MCF 10A (cell line): ENCODE measurements at regions not wholly inside any gene's neighbourhood (a gene's known extent, or its start where the extent isn't known, plus 50 kb on each side); places are given as distances from the start of the nearest gene placed in this dataset.

Experiments used
- BruUV-seq: library from RNA; stranded (reverse); fragments of 400-500 nt; replicated peaks from 2 replicates; lab custom pipeline; 2021; lab: Mats Ljungman, UMichigan
- CTCF ChIA-PET: fragments of 300-600 bp; sonication (Branson Sonifier 250); formaldehyde crosslinking; extraction: SDS; loops from one replicate; lab custom pipeline; 2021; ENCODE audit warnings: antibody characterized with exemption, inconsistent platforms; lab: Yijun Ruan, JAX
- POLR2A ChIA-PET: fragments of 300-600, 350-650 bp; sonication (Branson Sonifier 250); formaldehyde crosslinking; extraction: SDS; loops from one replicate; lab custom pipeline; 2020; ENCODE audit warnings: antibody characterized with exemption, inconsistent platforms; lab: Yijun Ruan, JAX
- DNase-seq: peaks from one replicate; pipeline ENCODE4 v3.0.0-alpha.2; 2018; ENCODE audit not compliant: unreplicated experiment
- H3K27ac Mint-ChIP-seq: one replicate; pipeline ENCODE4 v1.8.0; 2022; ENCODE audit warnings: mild to moderate bottlenecking, low read depth, mixed read lengths; ENCODE audit not compliant: unreplicated experiment
- H3K27me3 Mint-ChIP-seq: one replicate; pipeline ENCODE4 v1.8.0; 2022; ENCODE audit warnings: mixed read lengths; ENCODE audit not compliant: insufficient read depth, unreplicated experiment
- H3K36me3 Mint-ChIP-seq: one replicate; pipeline ENCODE4 v1.8.0; 2022; ENCODE audit warnings: mild to moderate bottlenecking, moderate library complexity, mixed read lengths; ENCODE audit not compliant: insufficient read depth, unreplicated experiment
- H3K4me1 Mint-ChIP-seq: one replicate; pipeline ENCODE4 v1.8.0; 2022; ENCODE audit warnings: mixed read lengths; ENCODE audit not compliant: insufficient read depth, unreplicated experiment
- H3K4me3 Mint-ChIP-seq: one replicate; pipeline ENCODE4 v1.8.0; 2022; ENCODE audit warnings: mild to moderate bottlenecking, moderate library complexity, mixed read lengths; ENCODE audit not compliant: unreplicated experiment
- H3K9me3 Mint-ChIP-seq: one replicate; pipeline ENCODE4 v1.8.0; 2022; ENCODE audit warnings: mixed read lengths; ENCODE audit not compliant: unreplicated experiment
- intact Hi-C: fragments of 100-400 bp; cut with micrococcal nuclease; formaldehyde crosslinking; loops from 2 replicates; pipeline ENCODE4 v1.14.1; 2022
- TF ChIP-seq, protein P1 (sequence below): fragments of 200-600 bp; IDR thresholded peaks from one replicate; pipeline ENCODE4 v1.8.0; 2022; ENCODE audit warnings: antibody characterized with exemption, mild to moderate bottlenecking; ENCODE audit not compliant: unreplicated experiment

DNA sequence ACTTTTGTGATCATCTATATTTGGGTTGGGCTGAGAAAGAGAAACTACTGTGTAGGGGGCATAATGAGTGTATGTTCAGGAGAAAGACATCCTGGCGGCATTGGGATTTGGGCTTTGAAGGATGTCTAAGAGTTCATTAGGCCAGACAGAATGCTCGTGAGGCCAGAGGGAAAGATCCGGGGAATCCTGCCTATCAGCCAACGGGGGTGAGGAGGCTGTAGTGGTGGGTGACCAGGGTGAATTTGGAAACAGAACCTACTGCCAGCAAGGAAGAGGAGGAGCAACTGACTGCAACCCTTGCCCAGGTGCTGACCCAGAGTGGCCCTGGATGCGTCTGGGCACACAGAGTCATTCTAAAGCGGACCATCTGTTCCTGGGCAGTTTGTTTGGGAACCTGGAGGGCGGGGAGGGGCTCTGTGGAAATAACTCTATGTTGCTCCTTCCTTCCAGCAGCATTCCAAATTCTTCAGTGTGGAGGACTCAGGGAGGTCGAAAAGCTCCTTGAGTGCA lies 56.9 kb upstream of the ECE1 start:
- DNase-seq = no peak
- TF ChIP-seq, protein P1, sequence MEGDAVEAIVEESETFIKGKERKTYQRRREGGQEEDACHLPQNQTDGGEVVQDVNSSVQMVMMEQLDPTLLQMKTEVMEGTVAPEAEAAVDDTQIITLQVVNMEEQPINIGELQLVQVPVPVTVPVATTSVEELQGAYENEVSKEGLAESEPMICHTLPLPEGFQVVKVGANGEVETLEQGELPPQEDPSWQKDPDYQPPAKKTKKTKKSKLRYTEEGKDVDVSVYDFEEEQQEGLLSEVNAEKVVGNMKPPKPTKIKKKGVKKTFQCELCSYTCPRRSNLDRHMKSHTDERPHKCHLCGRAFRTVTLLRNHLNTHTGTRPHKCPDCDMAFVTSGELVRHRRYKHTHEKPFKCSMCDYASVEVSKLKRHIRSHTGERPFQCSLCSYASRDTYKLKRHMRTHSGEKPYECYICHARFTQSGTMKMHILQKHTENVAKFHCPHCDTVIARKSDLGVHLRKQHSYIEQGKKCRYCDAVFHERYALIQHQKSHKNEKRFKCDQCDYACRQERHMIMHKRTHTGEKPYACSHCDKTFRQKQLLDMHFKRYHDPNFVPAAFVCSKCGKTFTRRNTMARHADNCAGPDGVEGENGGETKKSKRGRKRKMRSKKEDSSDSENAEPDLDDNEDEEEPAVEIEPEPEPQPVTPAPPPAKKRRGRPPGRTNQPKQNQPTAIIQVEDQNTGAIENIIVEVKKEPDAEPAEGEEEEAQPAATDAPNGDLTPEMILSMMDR = no peak
- intact Hi-C loops = no loop called here
- H3K27ac Mint-ChIP-seq = no peak overlapping the region
- no TSS peak for BruUV-seq
- H3K36me3 Mint-ChIP-seq = no peaks in the 10 kb centered on the region
- peaks cover 6% of the 10 kb centered on the region for H3K4me1 Mint-ChIP-seq
- H3K27me3 Mint-ChIP-seq = no peaks in the 10 kb centered on the region
- no peak overlapping the region for H3K4me3 Mint-ChIP-seq
- CTCF ChIA-PET = no interaction called here
- POLR2A ChIA-PET = interaction anchor here (0.5 kb wide), 1 partner anchor 566 kb away, joined by 3 read pairs; no protein-coding TSS in a partner anchor
- no peaks in the 10 kb centered on the region for H3K9me3 Mint-ChIP-seq

DNA sequence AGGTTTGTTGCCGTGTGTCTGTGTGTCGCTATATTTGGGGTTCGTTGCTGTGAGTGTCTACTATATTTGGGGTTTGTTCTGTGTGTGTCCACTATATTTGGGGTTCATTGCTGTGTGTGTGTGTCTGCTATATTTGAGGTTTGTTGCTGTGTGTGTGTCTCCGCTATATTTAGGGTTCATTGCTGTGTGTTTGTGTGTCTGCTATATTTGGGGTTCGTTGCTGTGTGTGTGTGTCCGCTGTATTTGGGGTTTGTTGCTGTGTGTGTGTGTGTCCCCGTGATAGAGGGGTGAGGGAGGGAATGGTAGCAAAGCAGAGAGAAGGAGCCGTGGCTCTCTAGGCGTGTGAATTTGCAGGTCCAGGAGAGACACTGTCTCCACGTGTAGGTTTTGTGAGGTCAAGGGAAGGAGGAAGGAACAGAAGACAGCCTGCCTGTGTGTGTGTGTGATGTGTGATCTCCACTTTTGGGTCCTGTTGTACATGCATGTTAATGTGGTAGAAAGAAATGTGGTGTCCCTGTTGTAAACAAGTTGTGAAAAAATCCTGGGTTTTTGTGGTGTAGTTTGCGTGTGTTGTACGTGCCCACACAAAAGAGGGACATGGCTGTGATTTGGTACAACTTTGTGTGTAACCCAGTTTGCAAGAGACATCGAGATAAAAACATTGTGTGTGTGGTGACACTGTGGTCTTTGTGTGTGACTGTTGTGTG lies 56.3 kb upstream of the ECE1 start:
- Mint-ChIP-seq H3K27me3 (no peaks in the 10 kb centered on the region), H3K9me3 (no peaks in the 10 kb centered on the region), H3K27ac (no peak overlapping the region), H3K4me1 (peaks cover 6% of the 10 kb centered on the region), H3K36me3 (no peaks in the 10 kb centered on the region), H3K4me3 (no peak overlapping the region)
- ChIA-PET POLR2A (interaction anchor here (0.7 kb wide), 1 partner anchor 13 kb away, joined by 5 read pairs; no protein-coding TSS in a partner anchor), CTCF (no interaction called here)
- intact Hi-C loops = no loop called here
- no peak for DNase-seq
- BruUV-seq = no TSS peak
- TF ChIP-seq, protein P1 = no peak

DNA sequence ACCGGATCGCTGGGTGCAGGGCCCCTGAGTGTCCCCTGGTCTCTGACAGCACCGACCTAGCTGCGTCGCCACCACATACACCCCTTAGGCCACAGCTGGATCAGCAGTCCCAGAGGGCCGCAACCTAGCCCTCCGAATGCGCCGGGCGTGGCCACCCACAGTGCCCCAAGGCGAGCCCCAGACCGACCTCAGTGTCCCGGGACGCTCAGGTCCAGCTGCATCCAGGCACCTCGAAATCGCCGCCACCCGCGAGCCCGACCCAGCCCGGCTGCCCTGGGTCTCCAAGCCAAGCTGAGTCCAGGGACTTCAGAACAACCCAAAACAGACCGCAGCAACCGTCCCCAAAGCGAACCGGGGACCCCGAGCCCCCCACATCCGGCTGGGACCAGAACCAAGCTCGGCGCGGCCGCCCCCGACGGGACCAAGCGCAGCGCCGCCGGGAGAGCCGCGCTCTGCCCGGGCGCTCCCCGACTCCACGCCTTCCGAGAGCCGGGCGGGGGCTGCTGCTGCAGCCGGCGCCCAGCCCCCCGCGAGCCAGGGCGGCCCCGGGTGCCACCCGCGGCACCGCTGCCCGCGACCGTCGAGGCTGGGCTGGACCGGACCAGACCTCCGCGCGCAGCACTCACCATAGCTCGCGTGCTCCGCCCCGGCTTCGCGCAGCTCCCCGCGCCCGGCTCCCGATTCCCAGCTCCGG lies 54.6 kb upstream of the ECE1 start:
- Mint-ChIP-seq H3K4me3 (no peak overlapping the region), H3K27ac (no peak overlapping the region), H3K4me1 (peaks cover 6% of the 10 kb centered on the region), H3K9me3 (no peaks in the 10 kb centered on the region), H3K36me3 (no peaks in the 10 kb centered on the region), H3K27me3 (no peaks in the 10 kb centered on the region)
- POLR2A ChIA-PET = interaction anchor here (0.7 to 2.3 kb wide), 14 partner anchors 8 to 1482 kb away, joined by 3 to 17 read pairs (median 4); no protein-coding TSS in a partner anchor
- CTCF ChIA-PET = interaction anchor here (0.6 to 2.6 kb wide), 8 partner anchors 9 to 112 kb away, joined by 3 to 9 read pairs (median 3); no protein-coding TSS in a partner anchor
- no peak for DNase-seq
- intact Hi-C loops = no loop called here
- no TSS peak for BruUV-seq
- TF ChIP-seq, protein P1 = no peak
